ENCODE measurements at regions not wholly inside any gene's neighbourhood (a gene's known extent, or its start where the extent isn't known, plus 50 kb on each side); places are given as distances from the start of the nearest gene placed in this dataset.
"Not testable (repeated sequence)": the region's sequence is repeated elsewhere in the genome, so short reads cannot be mapped to it uniquely, and the experiment has no call there.

GRCh38 chr4:66123831-66124413 lies 453.6 kb upstream of the EPHA5 start:
- no peak overlapping the region for H3K4me3 ChIP-seq (ENCODE audit: low read length)
- DNase-seq (ENCODE audit: low read depth): no peak
- no peak for TF ChIP-seq CTCF (conservative IDR thresholded peaks at IDR 0.05; ENCODE audit: low read depth, low read length)

GRCh38 chr4:66123190-66123589 lies 452.9 kb upstream of the EPHA5 start:
- H3K4me3 ChIP-seq (ENCODE audit: low read length): no peak overlapping the region
- TF ChIP-seq CTCF (conservative IDR thresholded peaks at IDR 0.05; ENCODE audit: low read depth, low read length): no peak
- DNase-seq (ENCODE audit: low read depth): no peak

- H3K4me3 ChIP-seq (ENCODE audit: low read length); DNase-seq (ENCODE audit: low read depth): not testable (repeated sequence)
These were observed 444.9 kb upstream of the EPHA5 start for GRCh38 chr4:66115231-66115630.

GRCh38 chr4:66108898-66109297 lies 438.6 kb upstream of the EPHA5 start:
- peak; percentile 11 for TF ChIP-seq CTCF (conservative IDR thresholded peaks at IDR 0.05; ENCODE audit: low read depth, low read length)
- no peak overlapping the region for H3K4me3 ChIP-seq (ENCODE audit: low read length)
- no peak for DNase-seq (ENCODE audit: low read depth)

- H3K4me3 ChIP-seq (ENCODE audit: low read length): no peak overlapping the region
- DNase-seq (ENCODE audit: low read depth): no peak
- no peak for TF ChIP-seq CTCF (conservative IDR thresholded peaks at IDR 0.05; ENCODE audit: low read depth, low read length)
These were observed 426.9 kb upstream of the EPHA5 start for GRCh38 chr4:66097218-66097617.

- TF ChIP-seq CTCF (conservative IDR thresholded peaks at IDR 0.05; ENCODE audit: low read depth, low read length): no peak
- DNase-seq (ENCODE audit: low read depth): no peak
- no peak overlapping the region for H3K4me3 ChIP-seq (ENCODE audit: low read length)
These were observed 424.8 kb upstream of the EPHA5 start for GRCh38 chr4:66095065-66095464.

- no peak overlapping the region for H3K4me3 ChIP-seq (ENCODE audit: low read length)
- no peak for TF ChIP-seq CTCF (conservative IDR thresholded peaks at IDR 0.05; ENCODE audit: low read depth, low read length)
- no peak for DNase-seq (ENCODE audit: low read depth)
These were observed 423.8 kb upstream of the EPHA5 start for GRCh38 chr4:66094070-66094469.

GRCh38 chr4:66091786-66092185 lies 421.5 kb upstream of the EPHA5 start:
- no peak for DNase-seq (ENCODE audit: low read depth)
- no peak for TF ChIP-seq CTCF (conservative IDR thresholded peaks at IDR 0.05; ENCODE audit: low read depth, low read length)
- no peak overlapping the region for H3K4me3 ChIP-seq (ENCODE audit: low read length)

Measured in retinal pigment epithelial cell (primary cell).